Stomach (tissue), 4 donors: ENCODE measurements at regions not wholly inside any gene's neighbourhood (a gene's known extent, or its start where the extent isn't known, plus 50 kb on each side); places are given as distances from the start of the nearest gene placed in this dataset.

ENCODE experiments used
- CTCF ChIP-seq, 7 experiments: fragments of 450-650 bp in 4 of 7; fragments of 200-600 bp in 3 of 7; sonication (generic) in 3 of 7; IDR thresholded peaks; one replicate each; pipeline ENCODE4 v1.5.1; 2016 to 2019; ENCODE audit warnings: antibody characterized with exemption in 7 of 7, control low read depth in 2 of 7, mild to moderate bottlenecking in 1 of 7
- EP300 ChIP-seq: sonication (generic); formaldehyde crosslinking; IDR thresholded peaks from one replicate; pipeline ENCODE4 v1.6.1; 2017; ENCODE audit warnings: antibody characterized with exemption
- POLR2A ChIP-seq, 4 donors: fragments of 450-650 bp; IDR thresholded peaks; one replicate each; pipeline ENCODE4 v1.6.1; 2016; ENCODE audit warnings: antibody characterized with exemption in 4 of 4, control low read depth in 2 of 4, mild to moderate bottlenecking in 1 of 4, moderate library complexity in 1 of 4
- POLR2AphosphoS5 ChIP-seq, 3 donors: sonication (generic); formaldehyde crosslinking; IDR thresholded peaks; one replicate each; pipeline ENCODE4 v1.6.1; 2016; ENCODE audit warnings: antibody characterized with exemption in 3 of 3

DNA sequence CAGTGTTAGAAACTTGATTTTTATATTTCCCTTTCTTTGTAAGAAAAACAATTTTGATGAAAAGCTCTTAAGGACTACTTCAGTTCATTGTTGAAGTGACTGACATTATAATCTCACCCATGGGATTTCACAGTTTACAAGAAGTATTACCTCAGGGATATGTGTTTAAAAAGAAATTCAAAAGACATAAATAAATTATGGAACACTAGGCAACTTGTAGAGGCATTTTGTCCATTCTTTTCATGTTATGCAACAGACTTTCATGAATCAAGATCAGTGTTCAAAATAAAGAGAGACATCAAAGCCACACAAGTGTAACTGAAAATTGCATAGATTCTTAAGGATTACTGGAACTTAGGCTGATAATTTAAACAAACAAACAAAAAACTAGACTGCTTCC is 196.8 kb upstream of the AGTR1 start:
- TF ChIP-seq CTCF (IDR thresholded peaks at IDR 0.05) (no peak), POLR2A (IDR thresholded peaks at IDR 0.05) (no peak), EP300 (no peak), POLR2AphosphoS5 (IDR thresholded peaks at IDR 0.05) (no peak)
